ENCODE measurements at regions not wholly inside any gene's neighbourhood (a gene's known extent, or its start where the extent isn't known, plus 50 kb on each side); places are given as distances from the start of the nearest gene placed in this dataset.

- TF ChIP-seq CTCF (conservative IDR thresholded peaks at IDR 0.05; ENCODE audit: low read length) (no peak), EZH2phosphoT487 (IDR thresholded peaks at IDR 0.05; ENCODE audit: borderline replicate concordance) (no peak)
These were observed 1413.7 kb upstream of the TMEFF2 start for GRCh38 chr2:193608451-193608850.
